Stimulated activated CD4-positive, alpha-beta T cell treated with anti-CD3 and anti-CD28 coated beads, Interleukin-12 subunit alpha, Interleukin-12 subunit beta, amount 100 ng/mL, for 4 hours (primary cell): ENCODE measurements at regions not wholly inside any gene's neighbourhood (a gene's known extent, or its start where the extent isn't known, plus 50 kb on each side); places are given as distances from the start of the nearest gene placed in this dataset.
"Not testable (repeated sequence)": the region's sequence is repeated elsewhere in the genome, so short reads cannot be mapped to it uniquely, and the experiment has no call there.

Source experiments
- DNase-seq: peaks from one replicate; pipeline ENCODE4 v3.0.0-alpha.2; 2020

DNA sequence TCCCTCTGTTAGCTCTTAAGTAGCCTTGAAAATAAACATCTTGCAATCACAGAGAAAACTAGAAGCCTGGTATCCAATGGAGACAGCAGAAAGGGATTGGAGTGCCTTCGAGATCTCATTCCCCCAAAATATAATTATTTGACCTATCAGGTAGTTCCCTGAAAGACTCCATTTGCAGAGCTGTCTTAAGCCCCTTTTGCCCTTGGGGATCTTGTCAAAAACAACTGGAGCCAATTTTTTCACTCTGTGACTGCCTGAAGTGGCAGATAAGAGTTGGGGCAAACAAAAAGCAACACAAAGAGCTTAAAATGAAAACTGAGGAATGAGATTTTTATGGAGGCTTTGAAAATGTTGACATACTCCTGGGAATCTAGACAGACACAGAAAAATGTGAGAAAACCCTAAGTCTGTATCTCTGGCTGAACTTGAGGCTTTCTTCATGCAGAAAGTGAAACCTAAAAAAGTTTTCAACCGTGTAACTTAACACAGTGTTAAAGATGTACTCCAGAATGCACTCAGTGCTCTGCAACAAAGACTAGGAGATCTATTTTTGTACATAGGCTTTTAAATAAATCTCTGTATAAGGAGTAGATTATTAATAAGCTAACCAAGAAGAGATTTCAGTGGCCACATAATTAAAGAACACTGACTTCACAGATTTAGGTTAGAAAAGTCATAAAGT is 971.1 kb upstream of the MAN1A1 start:
- DNase-seq = no peak

GRCh38 chr6:120304223-120304622 is 954.7 kb upstream of the MAN1A1 start:
- no peak for DNase-seq

- DNase-seq = no peak
These were observed 954.0 kb upstream of the MAN1A1 start for GRCh38 chr6:120303527-120303926.

- no peak for DNase-seq
These were observed 952.5 kb upstream of the MAN1A1 start for GRCh38 chr6:120302041-120302440.

GRCh38 chr6:120290964-120291363 is 941.4 kb upstream of the MAN1A1 start:
- DNase-seq = no peak

- no peak for DNase-seq
These were observed 932.4 kb upstream of the MAN1A1 start for GRCh38 chr6:120282005-120282404.

GRCh38 chr6:120279466-120280167 is 930.1 kb upstream of the MAN1A1 start:
- no peak for DNase-seq

DNA sequence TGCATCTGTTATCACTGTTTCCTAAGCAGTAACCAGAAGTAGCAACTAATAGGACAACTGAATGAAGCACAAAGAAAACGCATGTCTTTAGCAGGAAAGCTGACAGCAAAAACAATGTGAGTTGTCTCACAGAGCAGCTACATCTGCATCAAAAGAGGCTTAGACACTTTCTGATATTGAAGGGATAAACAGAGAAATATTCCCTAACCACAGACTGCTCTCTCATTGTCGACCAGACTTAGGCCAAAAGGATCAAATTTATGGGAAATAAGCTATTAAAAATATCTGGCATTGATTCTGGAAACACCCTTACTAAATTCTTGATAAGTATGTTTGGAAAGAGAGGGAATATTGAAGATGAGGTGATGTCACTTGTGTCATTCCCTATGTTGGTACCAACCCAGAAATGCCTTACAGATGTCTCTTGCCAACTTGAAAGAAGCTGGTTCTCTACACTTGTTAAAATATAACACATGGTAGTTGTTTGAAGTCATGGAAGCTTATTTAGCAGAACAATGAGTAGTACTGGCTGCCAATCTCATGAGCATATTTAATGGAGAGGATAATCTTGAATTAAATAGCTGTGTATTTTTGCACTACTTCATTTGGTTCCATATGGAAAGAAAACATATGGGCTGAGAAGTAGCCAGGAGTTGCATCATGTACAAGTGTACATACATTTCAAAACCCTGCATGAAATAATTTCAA is 929.3 kb upstream of the MAN1A1 start:
- no peak for DNase-seq

- DNase-seq = no peak
These were observed 925.0 kb upstream of the MAN1A1 start for GRCh38 chr6:120274547-120274946.

- no peak for DNase-seq
These were observed 923.9 kb upstream of the MAN1A1 start for GRCh38 chr6:120273411-120273810.

- DNase-seq = no peak
These were observed 922.5 kb upstream of the MAN1A1 start for GRCh38 chr6:120272038-120272437.

DNA sequence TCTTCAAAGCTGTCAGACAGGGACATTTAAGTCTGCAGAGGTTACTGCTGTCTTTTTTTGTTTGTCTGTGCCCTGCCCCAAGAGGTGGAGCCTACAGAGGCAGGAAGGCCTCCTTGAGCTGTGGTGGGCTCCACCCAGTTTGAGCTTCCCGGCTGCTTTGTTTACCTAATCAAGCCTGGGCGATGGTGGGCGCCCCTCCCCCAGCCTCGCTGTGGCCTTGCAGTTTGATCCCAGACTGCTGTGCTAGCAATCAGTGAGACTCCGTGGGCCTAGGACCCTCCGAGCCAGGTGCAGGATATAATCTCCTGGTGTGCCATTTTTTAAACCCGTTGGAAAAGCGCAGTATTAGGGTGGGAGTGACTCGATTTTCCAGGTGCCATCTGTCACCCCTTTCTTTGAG is 918.7 kb upstream of the MAN1A1 start:
- not testable (repeated sequence) for DNase-seq

- DNase-seq = no peak
These were observed 912.8 kb upstream of the MAN1A1 start for GRCh38 chr6:120262354-120262753.

DNA sequence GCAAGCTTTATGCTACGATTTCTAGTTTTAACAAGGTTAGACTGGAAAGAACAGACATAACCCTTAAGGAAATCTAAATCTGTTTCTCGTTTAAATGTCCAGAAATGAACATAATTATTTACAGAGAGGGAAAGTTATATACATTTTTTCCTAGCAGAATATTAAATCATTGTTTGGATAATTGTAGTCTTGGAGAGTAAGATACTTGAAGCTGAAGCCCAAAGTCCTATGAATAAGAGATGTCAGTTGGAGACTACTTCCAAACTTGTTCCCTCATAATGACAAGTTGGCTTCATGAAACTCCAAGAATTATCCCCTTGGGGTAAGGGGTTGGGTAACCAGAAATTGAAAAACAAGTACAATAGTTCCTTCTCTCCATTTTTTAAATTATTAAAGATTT is 911.1 kb upstream of the MAN1A1 start:
- no peak for DNase-seq

DNA sequence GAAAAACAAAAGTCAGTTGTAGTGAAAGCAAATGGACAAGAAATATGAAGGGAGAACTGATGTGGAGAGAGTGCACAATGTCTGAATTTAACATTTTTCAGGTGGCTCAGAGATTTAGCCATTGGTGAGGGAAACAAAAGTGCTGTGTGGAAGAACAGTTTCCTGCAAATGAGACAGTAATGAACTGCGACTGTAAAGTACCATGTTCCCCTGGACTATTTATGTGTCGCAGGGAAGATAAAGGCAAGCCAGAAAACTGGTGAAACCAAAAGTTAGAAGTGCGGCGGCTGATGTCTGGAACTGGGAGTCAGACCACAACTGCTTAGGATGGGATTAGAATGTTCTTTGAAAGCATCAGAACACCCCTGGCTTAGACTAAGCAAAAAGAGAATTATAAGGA is 905.1 kb upstream of the MAN1A1 start:
- DNase-seq = no peak

GRCh38 chr6:120248451-120248850 is 898.9 kb upstream of the MAN1A1 start:
- no peak for DNase-seq

DNA sequence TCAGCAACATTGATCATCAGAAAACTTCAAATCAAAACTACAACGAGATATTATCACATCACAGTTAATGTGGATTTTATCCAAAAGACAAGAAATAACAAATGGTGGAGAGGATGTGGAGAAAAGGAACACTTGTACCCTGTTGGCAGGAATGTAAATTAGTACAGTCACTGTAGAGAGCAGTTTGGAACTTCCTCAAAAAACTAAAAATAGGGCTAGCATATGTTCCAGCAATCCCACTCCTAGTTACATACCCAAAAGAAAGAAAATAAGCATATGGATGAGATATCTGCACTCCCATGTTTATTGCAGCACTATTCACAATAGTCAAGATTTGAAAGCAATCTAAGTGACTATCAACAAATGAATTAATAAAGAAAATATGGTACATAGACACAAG is 887.7 kb upstream of the MAN1A1 start:
- no peak for DNase-seq

GRCh38 chr6:120230008-120230407 is 880.4 kb upstream of the MAN1A1 start:
- no peak for DNase-seq

DNA sequence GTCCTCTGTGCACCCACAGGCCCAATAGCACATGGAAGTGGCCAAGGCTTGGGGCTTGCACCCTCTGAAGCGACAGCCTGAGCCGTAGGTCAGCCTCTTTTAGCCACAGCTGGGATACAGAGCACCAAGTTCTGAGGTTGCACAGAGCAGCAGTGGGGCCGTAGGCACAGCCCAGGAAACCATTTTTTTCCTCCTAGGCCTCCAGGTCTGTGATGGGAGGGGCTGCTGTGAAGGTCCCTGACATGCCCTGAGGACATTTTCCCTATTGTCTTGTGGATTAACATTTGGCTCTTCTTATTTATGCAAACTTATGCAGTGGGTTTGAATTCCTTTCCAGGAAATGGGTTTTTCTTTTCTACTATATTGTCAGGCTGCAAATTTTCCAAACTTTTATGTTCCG is 878.7 kb upstream of the MAN1A1 start:
- DNase-seq = no peak

- no peak for DNase-seq
These were observed 869.8 kb upstream of the MAN1A1 start for GRCh38 chr6:120219339-120219738.

- DNase-seq = no peak
These were observed 864.5 kb upstream of the MAN1A1 start for GRCh38 chr6:120214088-120214499.

- DNase-seq = no peak
These were observed 862.6 kb upstream of the MAN1A1 start for GRCh38 chr6:120211955-120212792.

DNA sequence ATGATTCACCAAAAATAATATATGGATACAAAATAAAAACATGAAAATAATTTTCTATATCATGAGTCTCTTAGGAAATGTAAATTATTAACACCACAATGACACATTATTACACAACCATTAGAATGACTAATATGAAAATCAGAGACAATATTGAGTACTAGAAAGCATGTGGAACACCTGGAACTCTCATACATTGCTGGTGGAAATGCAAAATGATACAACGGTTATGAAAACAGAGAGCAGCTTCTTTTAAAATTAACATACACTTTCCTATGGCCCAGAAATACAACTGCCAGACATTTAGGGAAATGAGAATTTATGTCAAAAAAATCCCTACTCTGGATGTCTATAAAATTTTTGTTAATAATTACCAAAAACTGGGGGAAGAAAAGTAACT is 853.3 kb upstream of the MAN1A1 start:
- no peak for DNase-seq
